PC-9 (cell line): ENCODE measurements at regions not wholly inside any gene's neighbourhood (a gene's known extent, or its start where the extent isn't known, plus 50 kb on each side); places are given as distances from the start of the nearest gene placed in this dataset.

Source experiments
- BruUV-seq: library from RNA; stranded (reverse); fragments of 400-500 nt; replicated peaks from 2 replicates; lab custom pipeline; 2021; lab: Mats Ljungman, UMichigan
- CTCF ChIA-PET: fragments of 300-600 bp; sonication (Branson Sonifier 250); formaldehyde crosslinking; loops from one replicate; lab custom pipeline; 2022; ENCODE audit warnings: antibody characterized with exemption; lab: Charles Lee
- POLR2A ChIA-PET: fragments of 300-600 bp; sonication (Branson Sonifier 250); formaldehyde crosslinking; loops from one replicate; lab custom pipeline; 2022; ENCODE audit warnings: antibody characterized with exemption; ENCODE audit not compliant: unreplicated experiment; lab: Charles Lee
- DNase-seq, 2 experiments: peaks; one replicate each; pipeline versions ENCODE4 v3.0.0 to v3.0.0-alpha.2; 2015 to 2022; ENCODE audit warnings: mixed read lengths in 1 of 2
- H2AFZ ChIP-seq: fragments of 200-600 bp; sonication (generic); 2 replicates; pipeline ENCODE4 v1.8.1; 2017; ENCODE audit warnings: antibody characterized with exemption
- H3F3A ChIP-seq: fragments of 200-600 bp; sonication (generic); 2 replicates; pipeline ENCODE4 v1.8.1; 2017; ENCODE audit warnings: antibody characterized with exemption, mild to moderate bottlenecking, low read depth; ENCODE audit not compliant: insufficient read depth
- H3K27ac ChIP-seq: fragments of 200-600 bp; sonication (generic); 2 replicates; pipeline ENCODE4 v1.6.1; 2016; ENCODE audit warnings: mixed run types
- H3K27me3 ChIP-seq: fragments of 200-600 bp; sonication (generic); 2 replicates; pipeline ENCODE4 v1.6.1; 2016; ENCODE audit warnings: low read depth, mixed run types; ENCODE audit not compliant: insufficient read depth
- H3K36me3 ChIP-seq: fragments of 200-600 bp; sonication (generic); 2 replicates; pipeline ENCODE4 v1.6.1; 2016; ENCODE audit warnings: low read depth, mixed run types
- H3K4me1 ChIP-seq: fragments of 200-600 bp; sonication (generic); replicated peaks from 2 replicates; pipeline ENCODE4 v1.6.1; 2016; ENCODE audit warnings: mixed run types; ENCODE audit not compliant: insufficient read depth
- H3K4me2 ChIP-seq: fragments of 200-600 bp; sonication (generic); 2 replicates; pipeline ENCODE4 v1.6.1; 2017; ENCODE audit warnings: mixed run types
- H3K4me3 ChIP-seq: fragments of 200-600 bp; sonication (generic); 2 replicates; pipeline ENCODE4 v1.6.1; 2016; ENCODE audit warnings: mixed run types
- H3K79me2 ChIP-seq: fragments of 200-600 bp; sonication (generic); 2 replicates; pipeline ENCODE4 v1.6.1; 2017; ENCODE audit warnings: low read depth, mixed run types
- H3K9me2 ChIP-seq: fragments of 200-600 bp; sonication (generic); 2 replicates; pipeline ENCODE4 v1.8.1; 2017; ENCODE audit warnings: mild to moderate bottlenecking; ENCODE audit not compliant: insufficient read depth
- H3K9me3 ChIP-seq: fragments of 200-600 bp; sonication (generic); 2 replicates; pipeline ENCODE4 v1.8.1; 2016; ENCODE audit warnings: low read depth; ENCODE audit not compliant: insufficient read depth
- H4K20me1 ChIP-seq: fragments of 200-600 bp; sonication (generic); 2 replicates; pipeline ENCODE4 v1.8.1; 2017; ENCODE audit not compliant: insufficient read depth
- CTCF ChIP-seq: fragments of 200-600 bp; sonication (generic); conservative IDR thresholded peaks from 2 replicates; pipeline ENCODE4 v1.6.1; 2017; ENCODE audit warnings: mixed run types, antibody characterized with exemption, mild to moderate bottlenecking, moderate library complexity
- EZH2 ChIP-seq: fragments of 200-600 bp; sonication (generic); IDR thresholded peaks from 2 replicates; pipeline ENCODE4 v1.8.0; 2017; ENCODE audit warnings: antibody characterized with exemption, low read depth
- intact Hi-C: fragments of 100-400 bp; cut with micrococcal nuclease; formaldehyde crosslinking; loops from one replicate; pipeline ENCODE4 v1.10.0; 2022; ENCODE audit not compliant: unreplicated experiment

- Histone ChIP-seq H3F3A (peaks cover 3% of the 10 kb centered on the region; the same call in 1 of the 2 replicates), H2AFZ (peak overlapping the region; percentile 36; the same call in 1 of the 2 replicates), H3K9me2 (no peaks in the 10 kb centered on the region), H3K9me3 (no peaks in the 10 kb centered on the region), H3K4me2 (0 out of 2 replicates have a peak overlapping the region, but pooled peaks have one; percentile 9), H3K4me3 (no peak overlapping the region), H3K27ac (no peak overlapping the region), H3K79me2 (no peaks in the 10 kb centered on the region), H3K36me3 (no peaks in the 10 kb centered on the region), H4K20me1 (no peaks in the 10 kb centered on the region), H3K27me3 (no peaks in the 10 kb centered on the region), H3K4me1 (peaks cover 11% of the 10 kb centered on the region)
- peak; percentile 61 to 69 for DNase-seq
- CTCF ChIA-PET, result no interaction called here
- intact Hi-C loops, result no loop called here
- BruUV-seq, result no TSS peak
- TF ChIP-seq CTCF (no peak), EZH2 (no peak)
- POLR2A ChIA-PET, result interaction anchor here (0.5 to 0.7 kb wide), 3 partner anchors 17 to 188 kb away, joined by 3 to 5 read pairs (median 3); no protein-coding TSS in a partner anchor
These were observed 102.2 kb upstream of the XPO1 start for GRCh38 chr2:61640406-61640805.

GRCh38 chr2:61639721-61640120, 101.6 kb upstream of the XPO1 start:
- CTCF ChIA-PET, result interaction anchor here (0.7 kb wide), 1 partner anchor 58 kb away, joined by 3 read pairs; no protein-coding TSS in a partner anchor
- no TSS peak for BruUV-seq
- Histone ChIP-seq H3K4me2 (no peak overlapping the region), H3K27me3 (no peaks in the 10 kb centered on the region), H3K4me3 (no peak overlapping the region), H4K20me1 (no peaks in the 10 kb centered on the region), H3K9me3 (no peaks in the 10 kb centered on the region), H3K27ac (no peak overlapping the region), H3K9me2 (no peaks in the 10 kb centered on the region), H3F3A (peaks cover 4% of the 10 kb centered on the region; the same call in 1 of the 2 replicates), H3K4me1 (peaks cover 11% of the 10 kb centered on the region), H2AFZ (no peak overlapping the region), H3K79me2 (no peaks in the 10 kb centered on the region), H3K36me3 (no peaks in the 10 kb centered on the region)
- intact Hi-C loops, result loop anchor here (10.0 kb wide), 1 partner anchor 285 kb away; no protein-coding TSS in a partner anchor
- TF ChIP-seq EZH2 (no peak), CTCF (no peak)
- no peak for DNase-seq
- POLR2A ChIA-PET, result interaction anchor here (0.7 kb wide), 1 partner anchor 131 kb away, joined by 3 read pairs; no protein-coding TSS in a partner anchor

GRCh38 chr2:61636686-61637085, 98.5 kb upstream of the XPO1 start:
- Histone ChIP-seq H3K9me3 (no peaks in the 10 kb centered on the region), H2AFZ (no peak overlapping the region), H3K36me3 (no peaks in the 10 kb centered on the region), H3K4me2 (no peak overlapping the region), H3K79me2 (no peaks in the 10 kb centered on the region), H3K27me3 (no peaks in the 10 kb centered on the region), H3K9me2 (no peaks in the 10 kb centered on the region), H3F3A (peaks cover 4% of the 10 kb centered on the region; the same call in 1 of the 2 replicates), H3K4me3 (no peak overlapping the region), H3K27ac (no peak overlapping the region), H4K20me1 (no peaks in the 10 kb centered on the region), H3K4me1 (peaks cover 11% of the 10 kb centered on the region)
- CTCF ChIA-PET, result no interaction called here
- POLR2A ChIA-PET, result no interaction called here
- intact Hi-C loops, result loop anchor here (1.0 to 10.0 kb wide), 2 partner anchors 98 to 282 kb away; partner anchors contain the start of gene XPO1
- no TSS peak for BruUV-seq
- DNase-seq, result no peak
- TF ChIP-seq EZH2, result no peak
- TF ChIP-seq CTCF, result no peak
